GM12878 (cell line): ENCODE measurements at regions not wholly inside any gene's neighbourhood (a gene's known extent, or its start where the extent isn't known, plus 50 kb on each side); places are given as distances from the start of the nearest gene placed in this dataset.

Source experiments
- ATAC-seq: fragments of 200-7000 bp; cut with Tn5 transposase; 3 replicates; pipeline ENCODE4 v1.9.1; 2020; ENCODE audit warnings: mild to moderate bottlenecking, moderate library complexity
- BruUV-seq: library from RNA; stranded (reverse); fragments of 400-500 nt; replicated peaks from 2 replicates; lab custom pipeline; 2021; lab: Mats Ljungman, UMichigan
- CTCF ChIA-PET: fragments of 300-600 bp; sonication (Branson Sonifier 250); formaldehyde crosslinking; extraction: SDS; loops from one replicate; lab custom pipeline; 2021; ENCODE audit warnings: inconsistent platforms; lab: Yijun Ruan, JAX
- POLR2A ChIA-PET: fragments of 350-600 bp; formaldehyde crosslinking; extraction: SDS; loops from one replicate; lab custom pipeline; 2021; ENCODE audit warnings: inconsistent platforms; lab: Charles Lee
- RAD21 ChIA-PET: fragments of 300-600 bp; sonication (Branson Sonifier 250); formaldehyde crosslinking; loops from one replicate; lab custom pipeline; 2023; ENCODE audit warnings: antibody characterized with exemption; ENCODE audit not compliant: unreplicated experiment; lab: Charles Lee
- SMC1A ChIA-PET: fragments of 300-600 bp; sonication (Branson Sonifier 250); formaldehyde crosslinking; loops from one replicate; lab custom pipeline; 2023; ENCODE audit not compliant: unreplicated experiment, uncharacterized antibody; lab: Charles Lee
- DNase-seq: peaks from one replicate; pipeline ENCODE4 v3.0.0-alpha.2; 2011; ENCODE audit warnings: low read depth, low spot score
- FAIRE-seq: peaks from 3 replicates; lab custom pipeline; 2011; peaks lifted over from hg19 to GRCh38; lab: Jason Lieb, UNC
- H2AFZ ChIP-seq: 2 replicates; pipeline ENCODE4 v1.6.0; 2011; ENCODE audit warnings: low read depth, low read length, control low read depth; ENCODE audit not compliant: control insufficient read depth
- H3K27ac ChIP-seq: 2 replicates; pipeline ENCODE4 v1.5.1; 2011; ENCODE audit warnings: control low read depth; ENCODE audit not compliant: control insufficient read depth, insufficient read depth
- H3K27me3 ChIP-seq, 2 experiments: replicated peaks in 1 of 2; 2 replicates each; pipeline versions ENCODE4 v1.6.0 to v1.6.1; 2011; ENCODE audit warnings: low read length in 1 of 2; ENCODE audit not compliant: control insufficient read depth in 2 of 2, insufficient read depth in 2 of 2
- H3K36me3 ChIP-seq, 2 experiments: 2 replicates each; pipeline ENCODE4 v1.5.1; 2011; ENCODE audit warnings: low read length in 1 of 2; ENCODE audit not compliant: control insufficient read depth in 2 of 2, insufficient read depth in 2 of 2
- H3K4me1 ChIP-seq: 2 replicates; pipeline ENCODE4 v1.6.1; 2011; ENCODE audit warnings: mild to moderate bottlenecking, low read length, moderate library complexity, mixed read lengths; ENCODE audit not compliant: control insufficient read depth, insufficient read depth
- H3K4me2 ChIP-seq: 2 replicates; pipeline ENCODE4 v1.6.0; 2011; ENCODE audit warnings: control low read depth; ENCODE audit not compliant: control insufficient read depth, insufficient read depth
- H3K4me3 ChIP-seq: fragments of 200-600 bp; sonication (generic); 2 replicates; pipeline ENCODE4 v1.5.1; 2016
- H3K79me2 ChIP-seq: 2 replicates; pipeline ENCODE4 v1.6.0; 2011; ENCODE audit warnings: low read length; ENCODE audit not compliant: control insufficient read depth, insufficient read depth
- H3K9ac ChIP-seq: 2 replicates; pipeline ENCODE4 v1.8.0; 2011; ENCODE audit warnings: low read length, control low read depth, mixed read lengths; ENCODE audit not compliant: control insufficient read depth, insufficient read depth
- H3K9me3 ChIP-seq: replicated peaks from 3 replicates; pipeline ENCODE4 v1.5.1; 2011; ENCODE audit warnings: mild to moderate bottlenecking, low read length; ENCODE audit not compliant: control insufficient read depth, insufficient read depth
- H4K20me1 ChIP-seq: 2 replicates; pipeline ENCODE4 v1.6.0; 2011; ENCODE audit not compliant: control insufficient read depth, insufficient read depth
- BRCA1 ChIP-seq: IDR thresholded peaks from 2 replicates; pipeline ENCODE4 v1.6.1; 2011; ENCODE audit warnings: low read depth, low read length, improper control_type of control experiment
- CHD1 ChIP-seq: IDR thresholded peaks from 2 replicates; pipeline ENCODE4 v1.6.1; 2012; ENCODE audit warnings: low read depth, low read length, improper control_type of control experiment
- HDAC6 ChIP-seq: fragments of 200-600 bp; sonication (generic); IDR thresholded peaks from one replicate; pipeline ENCODE4 v1.8.0; 2017; ENCODE audit warnings: antibody characterized with exemption; ENCODE audit not compliant: unreplicated experiment
- HDGF ChIP-seq: fragments of 450-650 bp; IDR thresholded peaks from 2 replicates; pipeline ENCODE4 v1.6.1; 2016; ENCODE audit warnings: antibody characterized with exemption
- KLF5 ChIP-seq: fragments of 450-650 bp; IDR thresholded peaks from 2 replicates; pipeline ENCODE4 v1.6.1; 2014; ENCODE audit warnings: mild to moderate bottlenecking; ENCODE audit not compliant: partially characterized antibody
- MEF2A ChIP-seq: IDR thresholded peaks from 2 replicates; pipeline ENCODE4 v1.6.1; 2011; ENCODE audit warnings: low read depth, mild to moderate bottlenecking, low read length, moderate library complexity; ENCODE audit not compliant: insufficient read depth
- NBN ChIP-seq: fragments of 450-650 bp; IDR thresholded peaks from 2 replicates; pipeline ENCODE4 v1.6.1; 2016
- RAD51 ChIP-seq: fragments of 450-650 bp; IDR thresholded peaks from 2 replicates; pipeline ENCODE4 v1.6.1; 2016; ENCODE audit warnings: moderate library complexity, mild to moderate bottlenecking, inconsistent platforms
- RCOR1 ChIP-seq: conservative IDR thresholded peaks from 2 replicates; pipeline ENCODE4 v1.6.1; 2012; ENCODE audit warnings: low read depth, low read length, improper control_type of control experiment
- SMARCA5 ChIP-seq: fragments of 450-650 bp; IDR thresholded peaks from 2 replicates; pipeline ENCODE4 v1.6.1; 2017; ENCODE audit warnings: mild to moderate bottlenecking
- SP1 ChIP-seq: IDR thresholded peaks from one replicate; pipeline ENCODE4 v1.6.1; 2011; ENCODE audit warnings: low read depth, low read length
- TARDBP ChIP-seq: IDR thresholded peaks from 2 replicates; pipeline ENCODE4 v1.6.1; 2016; ENCODE audit warnings: borderline replicate concordance
- ZNF217 ChIP-seq: fragments of 450-650 bp; IDR thresholded peaks from 2 replicates; pipeline ENCODE4 v1.6.1; 2017; ENCODE audit warnings: antibody characterized with exemption, mild to moderate bottlenecking
- ZNF384 ChIP-seq: IDR thresholded peaks from 2 replicates; pipeline ENCODE4 v1.6.1; 2012; ENCODE audit warnings: low read depth, mild to moderate bottlenecking, low read length, improper control_type of control experiment, borderline replicate concordance
- WGBS: methylation state at CpG from one replicate; pipeline ENCODE4 v1.1.6; 2016; ENCODE audit warnings: low lambda C conversion rate; ENCODE audit not compliant: insufficient replicate concordance, insufficient coverage; ENCODE audit errors: missing lambda C conversion rate; 5-methylcytosine and 5-hydroxymethylcytosine counted together
- in situ Hi-C: fragments of 300-500 bp; cut with MboI; formaldehyde crosslinking; loops from 9 replicates; pipeline ENCODE4 v1.14.3; 2018; ENCODE audit warnings: mixed read lengths
- intact Hi-C: fragments of 100-400 bp; cut with micrococcal nuclease; formaldehyde crosslinking; loops from one replicate; pipeline ENCODE4 v1.14.2; 2022; ENCODE audit not compliant: unreplicated experiment
- TF ChIP-seq, protein P1 (sequence below): fragments of 450-650 bp; IDR thresholded peaks from 2 replicates; pipeline ENCODE4 v1.6.1; 2017; ENCODE audit warnings: antibody characterized with exemption, mild to moderate bottlenecking, moderate library complexity
- TF ChIP-seq, protein P2 (sequence below): IDR thresholded peaks from 2 replicates; pipeline ENCODE4 v1.6.1; 2011; ENCODE audit warnings: borderline replicate concordance, low read depth, mild to moderate bottlenecking, moderate library complexity, low read length; ENCODE audit not compliant: insufficient read depth, poor library complexity, severe bottlenecking

DNA sequence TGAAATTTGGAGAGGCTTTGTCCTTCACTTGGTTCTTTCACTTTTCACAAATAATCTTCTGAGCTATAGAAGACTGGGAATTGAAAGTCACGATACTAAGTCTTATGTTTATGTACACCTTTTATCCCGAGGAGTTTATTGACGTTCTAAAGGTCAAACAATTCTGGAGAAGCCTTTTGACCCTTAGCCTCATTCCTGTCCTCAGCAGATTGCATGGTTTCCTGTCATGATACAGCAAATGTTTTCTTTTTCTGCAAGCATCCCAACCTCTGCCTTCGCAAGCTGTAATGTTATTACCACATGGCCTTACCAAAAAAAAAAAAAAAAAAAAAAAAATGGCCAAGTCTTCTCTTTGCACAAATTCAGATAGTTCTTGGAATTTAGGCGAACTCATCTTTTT lies 411.7 kb upstream of the FLRT2 start:
- no peaks in the 10 kb centered on the region for H4K20me1 ChIP-seq
- no TSS peak for BruUV-seq
- WGBS = 1% methylated on average over 4 of the region's 5 CpGs
- H3K4me1 ChIP-seq = no peaks in the 10 kb centered on the region
- no peak for ATAC-seq
- FAIRE-seq = no peak
- SMC1A ChIA-PET = interaction anchor here (0.9 kb wide), 1 partner anchor 134 kb away, joined by 3 read pairs; no protein-coding TSS in a partner anchor
- CTCF ChIA-PET = no interaction called here
- H3K27me3 ChIP-seq = no peaks in the 10 kb centered on the region
- intact Hi-C loops = no loop called here
- DNase-seq = no peak
- TF ChIP-seq KLF5 (no peak), TARDBP (no peak), RAD51 (no peak), MEF2A (no peak)
- TF ChIP-seq, protein P1, sequence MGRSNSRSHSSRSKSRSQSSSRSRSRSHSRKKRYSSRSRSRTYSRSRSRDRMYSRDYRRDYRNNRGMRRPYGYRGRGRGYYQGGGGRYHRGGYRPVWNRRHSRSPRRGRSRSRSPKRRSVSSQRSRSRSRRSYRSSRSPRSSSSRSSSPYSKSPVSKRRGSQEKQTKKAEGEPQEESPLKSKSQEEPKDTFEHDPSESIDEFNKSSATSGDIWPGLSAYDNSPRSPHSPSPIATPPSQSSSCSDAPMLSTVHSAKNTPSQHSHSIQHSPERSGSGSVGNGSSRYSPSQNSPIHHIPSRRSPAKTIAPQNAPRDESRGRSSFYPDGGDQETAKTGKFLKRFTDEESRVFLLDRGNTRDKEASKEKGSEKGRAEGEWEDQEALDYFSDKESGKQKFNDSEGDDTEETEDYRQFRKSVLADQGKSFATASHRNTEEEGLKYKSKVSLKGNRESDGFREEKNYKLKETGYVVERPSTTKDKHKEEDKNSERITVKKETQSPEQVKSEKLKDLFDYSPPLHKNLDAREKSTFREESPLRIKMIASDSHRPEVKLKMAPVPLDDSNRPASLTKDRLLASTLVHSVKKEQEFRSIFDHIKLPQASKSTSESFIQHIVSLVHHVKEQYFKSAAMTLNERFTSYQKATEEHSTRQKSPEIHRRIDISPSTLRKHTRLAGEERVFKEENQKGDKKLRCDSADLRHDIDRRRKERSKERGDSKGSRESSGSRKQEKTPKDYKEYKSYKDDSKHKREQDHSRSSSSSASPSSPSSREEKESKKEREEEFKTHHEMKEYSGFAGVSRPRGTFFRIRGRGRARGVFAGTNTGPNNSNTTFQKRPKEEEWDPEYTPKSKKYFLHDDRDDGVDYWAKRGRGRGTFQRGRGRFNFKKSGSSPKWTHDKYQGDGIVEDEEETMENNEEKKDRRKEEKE = no peak
- TF ChIP-seq, all 136 proteins: peak for 0
- no peaks in the 10 kb centered on the region for H3K36me3 ChIP-seq
- ChIA-PET POLR2A (interaction anchor here (0.6 kb wide), 1 partner anchor 14 kb away, joined by 5 read pairs; no protein-coding TSS in a partner anchor), RAD21 (no interaction called here)
- no peak overlapping the region for H3K4me2 ChIP-seq
- no peak overlapping the region for H2AFZ ChIP-seq
- H3K9ac ChIP-seq = no peak overlapping the region
- no peaks in the 10 kb centered on the region for H3K79me2 ChIP-seq
- in situ Hi-C loops = no loop called here
- no peak overlapping the region for H3K27ac ChIP-seq
- H3K4me3 ChIP-seq = no peak overlapping the region
- H3K9me3 ChIP-seq = no peaks in the 10 kb centered on the region

DNA sequence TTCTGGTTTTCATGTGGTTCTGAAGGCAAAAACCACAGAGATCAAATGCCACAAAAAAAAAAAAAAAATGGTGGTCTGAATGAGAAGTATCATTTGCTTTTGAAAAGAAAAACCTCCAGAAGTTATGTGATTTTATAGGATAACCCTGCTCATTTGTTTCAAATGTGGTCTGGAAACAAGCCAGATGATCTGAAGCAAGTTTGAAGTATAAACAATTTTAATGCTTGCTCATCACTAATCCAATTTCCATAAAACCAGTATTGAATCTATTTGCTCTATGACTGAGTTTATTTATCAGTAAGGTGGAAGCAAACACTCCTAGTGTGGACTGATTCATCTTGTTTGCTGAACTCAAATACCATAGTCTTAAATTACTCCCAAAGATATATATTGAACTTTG lies 407.3 kb upstream of the FLRT2 start:
- H3K9ac ChIP-seq = no peak overlapping the region
- H3K79me2 ChIP-seq = no peaks in the 10 kb centered on the region
- FAIRE-seq (no peak), DNase-seq (no peak), ATAC-seq (no peak)
- no peak overlapping the region for H2AFZ ChIP-seq
- no peaks in the 10 kb centered on the region for H3K27me3 ChIP-seq
- H3K36me3 ChIP-seq = no peaks in the 10 kb centered on the region
- POLR2A ChIA-PET = no interaction called here
- RAD21 ChIA-PET = no interaction called here
- intact Hi-C loops = no loop called here
- SMC1A ChIA-PET = no interaction called here
- no peaks in the 10 kb centered on the region for H3K4me1 ChIP-seq
- in situ Hi-C loops = no loop called here
- H3K4me2 ChIP-seq = no peak overlapping the region
- no TSS peak for BruUV-seq
- no peak for TF ChIP-seq SP1
- TF ChIP-seq CHD1 = no peak
- no peak for TF ChIP-seq RCOR1
- TF ChIP-seq ZNF384 = no peak
- TF ChIP-seq, protein P2, sequence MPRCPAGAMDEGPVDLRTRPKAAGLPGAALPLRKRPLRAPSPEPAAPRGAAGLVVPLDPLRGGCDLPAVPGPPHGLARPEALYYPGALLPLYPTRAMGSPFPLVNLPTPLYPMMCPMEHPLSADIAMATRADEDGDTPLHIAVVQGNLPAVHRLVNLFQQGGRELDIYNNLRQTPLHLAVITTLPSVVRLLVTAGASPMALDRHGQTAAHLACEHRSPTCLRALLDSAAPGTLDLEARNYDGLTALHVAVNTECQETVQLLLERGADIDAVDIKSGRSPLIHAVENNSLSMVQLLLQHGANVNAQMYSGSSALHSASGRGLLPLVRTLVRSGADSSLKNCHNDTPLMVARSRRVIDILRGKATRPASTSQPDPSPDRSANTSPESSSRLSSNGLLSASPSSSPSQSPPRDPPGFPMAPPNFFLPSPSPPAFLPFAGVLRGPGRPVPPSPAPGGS = no peak
- TF ChIP-seq NBN = no peak
- no peak for TF ChIP-seq HDAC6
- no peak for TF ChIP-seq HDGF
- TF ChIP-seq ZNF217 = no peak
- no peak for TF ChIP-seq BRCA1
- no peak for TF ChIP-seq SMARCA5
- H3K9me3 ChIP-seq = no peaks in the 10 kb centered on the region
- no peaks in the 10 kb centered on the region for H4K20me1 ChIP-seq
- H3K4me3 ChIP-seq = no peak overlapping the region
- CTCF ChIA-PET = no interaction called here
- no peak overlapping the region for H3K27ac ChIP-seq
